ENCODE measurements at regions not wholly inside any gene's neighbourhood (a gene's known extent, or its start where the extent isn't known, plus 50 kb on each side); places are given as distances from the start of the nearest gene placed in this dataset.

DNA sequence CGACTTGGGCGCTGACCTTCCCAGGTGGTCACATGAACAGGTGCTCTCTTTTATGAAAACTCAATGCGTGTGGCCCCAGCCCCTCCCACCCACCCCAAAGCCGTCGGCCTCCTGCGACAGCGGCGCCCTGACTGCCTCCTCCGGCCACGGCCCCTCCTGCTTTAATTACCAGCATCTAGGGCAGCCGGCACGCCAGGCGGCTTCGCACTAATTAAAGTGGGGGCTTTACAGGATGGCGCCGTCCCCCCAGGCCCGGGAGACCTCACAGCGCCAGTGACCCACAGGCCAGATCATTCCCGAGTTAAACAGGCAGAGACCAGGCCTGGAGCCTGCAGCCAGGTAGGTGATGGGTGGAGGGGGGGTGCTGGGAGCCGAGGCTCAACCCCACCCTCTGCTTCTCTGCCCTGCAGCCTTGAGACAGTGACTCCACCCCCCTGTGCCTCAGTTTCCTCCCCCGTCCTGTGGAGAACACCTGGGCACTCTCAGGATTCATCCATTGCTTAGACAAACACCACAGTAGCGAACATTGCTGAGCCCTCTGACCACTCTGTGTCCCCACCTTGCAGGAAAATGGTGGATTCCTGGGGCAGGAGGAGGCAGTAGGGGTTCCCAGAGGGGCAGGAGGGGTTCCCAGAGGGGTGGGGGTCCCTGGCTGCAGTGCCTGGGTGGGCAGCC lies 100.8 kb downstream of the MICALL2 start:
- no peak for TF ChIP-seq CTCF (IDR thresholded peaks at IDR 0.05)
- TF ChIP-seq ZFX (IDR thresholded peaks at IDR 0.05; ENCODE audit: borderline replicate concordance) = no peak
